ENCODE measurements at regions not wholly inside any gene's neighbourhood (a gene's known extent, or its start where the extent isn't known, plus 50 kb on each side); places are given as distances from the start of the nearest gene placed in this dataset.

GRCh38 chr4:152039691-152040090, 278.9 kb upstream of the GATB start:
- intact Hi-C loops (cut with DNase I), result no loop called here
- TF ChIP-seq CTCF (IDR thresholded peaks at IDR 0.05), result no peak
- no peak for TF ChIP-seq POLR2A (IDR thresholded peaks at IDR 0.05)
- no peak for TF ChIP-seq POLR2AphosphoS5 (IDR thresholded peaks at IDR 0.05; ENCODE audit: insufficient read depth in 1 of 2, low read depth in 1 of 2)
- Histone ChIP-seq H3K4me3 (no peak overlapping the region), H3K4me1 (no peaks in the 10 kb centered on the region), H3K27ac (no peak overlapping the region), H3K27me3 (no peaks in the 10 kb centered on the region), H3K36me3 (no peaks in the 10 kb centered on the region), H3K9me3 (no peaks in the 10 kb centered on the region)
- DNase-seq (ENCODE audit: extremely low spot score in 2 of 2), result no peak

- TF ChIP-seq POLR2AphosphoS5 (IDR thresholded peaks at IDR 0.05; ENCODE audit: insufficient read depth in 1 of 2, low read depth in 1 of 2), result no peak
- TF ChIP-seq CTCF (IDR thresholded peaks at IDR 0.05), result no peak
- TF ChIP-seq POLR2A (IDR thresholded peaks at IDR 0.05), result no peak
- H3K36me3 ChIP-seq, result no peaks in the 10 kb centered on the region
- no peak overlapping the region for H3K4me3 ChIP-seq
- H3K27me3 ChIP-seq, result no peaks in the 10 kb centered on the region
- DNase-seq (ENCODE audit: extremely low spot score in 2 of 2), result peak in 1 of 2 donors; percentile 62
- intact Hi-C loops (cut with DNase I), result no loop called here
- H3K9me3 ChIP-seq, result no peaks in the 10 kb centered on the region
- H3K4me1 ChIP-seq, result no peaks in the 10 kb centered on the region
- H3K27ac ChIP-seq, result no peak overlapping the region
Observed at GRCh38 chr4:152039023-152039481, 278.2 kb upstream of the GATB start.

- DNase-seq (ENCODE audit: extremely low spot score in 2 of 2), result no peak
- no peaks in the 10 kb centered on the region for H3K36me3 ChIP-seq
- intact Hi-C loops (cut with DNase I), result no loop called here
- no peak overlapping the region for H3K4me3 ChIP-seq
- H3K9me3 ChIP-seq, result no peaks in the 10 kb centered on the region
- no peak for TF ChIP-seq CTCF (IDR thresholded peaks at IDR 0.05)
- no peak for TF ChIP-seq POLR2A (IDR thresholded peaks at IDR 0.05)
- TF ChIP-seq POLR2AphosphoS5 (IDR thresholded peaks at IDR 0.05; ENCODE audit: insufficient read depth in 1 of 2, low read depth in 1 of 2), result no peak
- H3K27me3 ChIP-seq, result no peaks in the 10 kb centered on the region
- H3K4me1 ChIP-seq, result no peaks in the 10 kb centered on the region
- H3K27ac ChIP-seq, result no peak overlapping the region
Observed at GRCh38 chr4:152038238-152038637, 277.4 kb upstream of the GATB start.

- H3K36me3 ChIP-seq, result no peaks in the 10 kb centered on the region
- no peak overlapping the region for H3K27ac ChIP-seq
- H3K4me3 ChIP-seq, result no peak overlapping the region
- H3K27me3 ChIP-seq, result no peaks in the 10 kb centered on the region
- DNase-seq (ENCODE audit: extremely low spot score in 2 of 2), result no peak
- intact Hi-C loops (cut with DNase I), result no loop called here
- TF ChIP-seq CTCF (IDR thresholded peaks at IDR 0.05), result no peak
- TF ChIP-seq POLR2A (IDR thresholded peaks at IDR 0.05), result no peak
- TF ChIP-seq POLR2AphosphoS5 (IDR thresholded peaks at IDR 0.05; ENCODE audit: insufficient read depth in 1 of 2, low read depth in 1 of 2), result no peak
- no peaks in the 10 kb centered on the region for H3K4me1 ChIP-seq
- H3K9me3 ChIP-seq, result no peaks in the 10 kb centered on the region
Observed at GRCh38 chr4:152037435-152037834, 276.6 kb upstream of the GATB start.

- Histone ChIP-seq H3K4me1 (no peaks in the 10 kb centered on the region), H3K27ac (no peak overlapping the region), H3K27me3 (no peaks in the 10 kb centered on the region), H3K36me3 (no peaks in the 10 kb centered on the region), H3K9me3 (no peaks in the 10 kb centered on the region), H3K4me3 (no peak overlapping the region)
- DNase-seq (ENCODE audit: extremely low spot score in 2 of 2), result peak; percentile 70 to 81
- intact Hi-C loops (cut with DNase I), result no loop called here
- no peak for TF ChIP-seq POLR2AphosphoS5 (IDR thresholded peaks at IDR 0.05; ENCODE audit: insufficient read depth in 1 of 2, low read depth in 1 of 2)
- no peak for TF ChIP-seq POLR2A (IDR thresholded peaks at IDR 0.05)
- TF ChIP-seq CTCF (IDR thresholded peaks at IDR 0.05), result no peak
Observed at GRCh38 chr4:152033621-152034020, 272.8 kb upstream of the GATB start.

All from vagina (tissue), 2 donors.